Superior temporal gyrus (tissue), 1 donor: ENCODE measurements at regions not wholly inside any gene's neighbourhood (a gene's known extent, or its start where the extent isn't known, plus 50 kb on each side); places are given as distances from the start of the nearest gene placed in this dataset.
A peak's percentile ranks its signal among the peaks of the same experiment; 100 is the strongest.

Experiments used
- DNase-seq: peaks from one replicate; pipeline ENCODE4 v3.0.0-alpha.2; 2016; ENCODE audit errors: extremely low spot score

- no peak for DNase-seq
Observed at GRCh38 chrX:20863649-20864048, 510.6 kb upstream of the CNKSR2 start.

GRCh38 chrX:20861113-20861512 is 513.1 kb upstream of the CNKSR2 start:
- no peak for DNase-seq

GRCh38 chrX:20857746-20858145 is 516.5 kb upstream of the CNKSR2 start:
- DNase-seq = peak; percentile 60

- no peak for DNase-seq
Observed at GRCh38 chrX:20838477-20838876, 535.7 kb upstream of the CNKSR2 start.

GRCh38 chrX:20829665-20830491 is 544.3 kb upstream of the CNKSR2 start:
- DNase-seq = peak; percentile 10

GRCh38 chrX:20825984-20826383 is 548.2 kb upstream of the CNKSR2 start:
- no peak for DNase-seq

- peak; percentile 12 for DNase-seq
Observed at GRCh38 chrX:20803971-20804370, 537.3 kb upstream of the RPS6KA3 start.

GRCh38 chrX:20802036-20802435 is 535.3 kb upstream of the RPS6KA3 start:
- no peak for DNase-seq

- DNase-seq = no peak
Observed at GRCh38 chrX:20796450-20796849, 529.7 kb upstream of the RPS6KA3 start.

GRCh38 chrX:20789103-20789502 is 522.4 kb upstream of the RPS6KA3 start:
- no peak for DNase-seq

GRCh38 chrX:20767346-20767745 is 500.6 kb upstream of the RPS6KA3 start:
- DNase-seq = no peak

- DNase-seq = no peak
Observed at GRCh38 chrX:20756585-20756984, 489.9 kb upstream of the RPS6KA3 start.

GRCh38 chrX:20753076-20753475 is 486.4 kb upstream of the RPS6KA3 start:
- no peak for DNase-seq

GRCh38 chrX:20746690-20747089 is 480.0 kb upstream of the RPS6KA3 start:
- no peak for DNase-seq

- DNase-seq = no peak
Observed at GRCh38 chrX:20743046-20743445, 476.3 kb upstream of the RPS6KA3 start.

- no peak for DNase-seq
Observed at GRCh38 chrX:20742106-20742505, 475.4 kb upstream of the RPS6KA3 start.

GRCh38 chrX:20740443-20740842 is 473.7 kb upstream of the RPS6KA3 start:
- DNase-seq = no peak

GRCh38 chrX:20739038-20739745 is 472.5 kb upstream of the RPS6KA3 start:
- DNase-seq = no peak

- DNase-seq = no peak
Observed at GRCh38 chrX:20729416-20729815, 462.7 kb upstream of the RPS6KA3 start.

- DNase-seq = no peak
Observed at GRCh38 chrX:20727447-20727846, 460.7 kb upstream of the RPS6KA3 start.

GRCh38 chrX:20720954-20721626 is 454.4 kb upstream of the RPS6KA3 start:
- no peak for DNase-seq

- peak; percentile 31 for DNase-seq
Observed at GRCh38 chrX:20718592-20719380, 452.1 kb upstream of the RPS6KA3 start.
